SKM-1 (cell line): ENCODE measurements at regions not wholly inside any gene's neighbourhood (a gene's known extent, or its start where the extent isn't known, plus 50 kb on each side); places are given as distances from the start of the nearest gene placed in this dataset.

Experiments used
- DNase-seq: peaks from one replicate; lab custom pipeline; 2025; ENCODE audit not compliant: unreplicated experiment; lab: John Stamatoyannopoulos, UW

- DNase-seq = no peak
Measured at GRCh38 chr2:19810148-19810547, 91.6 kb downstream of the TTC32 start.

GRCh38 chr2:19809206-19809605 is 92.6 kb downstream of the TTC32 start:
- DNase-seq = no peak

GRCh38 chr2:19807866-19808265 is 93.9 kb downstream of the TTC32 start:
- no peak for DNase-seq

GRCh38 chr2:19807346-19807745 is 94.4 kb downstream of the TTC32 start:
- no peak for DNase-seq

GRCh38 chr2:19806591-19806990 is 95.2 kb downstream of the TTC32 start:
- no peak for DNase-seq

GRCh38 chr2:19806131-19806530 is 95.7 kb downstream of the TTC32 start:
- no peak for DNase-seq

- DNase-seq = no peak
Measured at GRCh38 chr2:19805266-19805665, 96.5 kb downstream of the TTC32 start.

GRCh38 chr2:19804639-19805260 is 97.0 kb downstream of the TTC32 start:
- no peak for DNase-seq

- no peak for DNase-seq
Measured at GRCh38 chr2:19802086-19802841, 99.5 kb downstream of the TTC32 start.

GRCh38 chr2:19801367-19802080 is 100.3 kb downstream of the TTC32 start:
- DNase-seq = no peak

GRCh38 chr2:19800796-19801195 is 101.0 kb downstream of the TTC32 start:
- no peak for DNase-seq

- DNase-seq = no peak
Measured at GRCh38 chr2:19799881-19800780, 101.7 kb downstream of the TTC32 start.

- no peak for DNase-seq
Measured at GRCh38 chr2:19797871-19798270, 103.9 kb downstream of the TTC32 start.

GRCh38 chr2:19797243-19797810 is 104.5 kb downstream of the TTC32 start:
- DNase-seq = no peak

GRCh38 chr2:19796035-19796695 is 105.6 kb downstream of the TTC32 start:
- DNase-seq = no peak

GRCh38 chr2:19793132-19793750 is 108.5 kb downstream of the TTC32 start:
- no peak for DNase-seq

- no peak for DNase-seq
Measured at GRCh38 chr2:19790291-19790690, 111.5 kb downstream of the TTC32 start.

GRCh38 chr2:19787134-19787533 is 114.6 kb downstream of the TTC32 start:
- DNase-seq = no peak

- DNase-seq = no peak
Measured at GRCh38 chr2:19786408-19787058, 115.2 kb downstream of the TTC32 start.
